ENCODE measurements at regions not wholly inside any gene's neighbourhood (a gene's known extent, or its start where the extent isn't known, plus 50 kb on each side); places are given as distances from the start of the nearest gene placed in this dataset.
A peak's percentile ranks its signal among the peaks of the same experiment; 100 is the strongest.
"Not testable (repeated sequence)": the region's sequence is repeated elsewhere in the genome, so short reads cannot be mapped to it uniquely, and the experiment has no call there.

GRCh38 chr3:5035113-5035512 lies 55.9 kb downstream of the BHLHE40 start:
- DNase-seq = no peak

- DNase-seq = no peak
These were observed 56.6 kb downstream of the BHLHE40 start for GRCh38 chr3:5035692-5036391.

DNA sequence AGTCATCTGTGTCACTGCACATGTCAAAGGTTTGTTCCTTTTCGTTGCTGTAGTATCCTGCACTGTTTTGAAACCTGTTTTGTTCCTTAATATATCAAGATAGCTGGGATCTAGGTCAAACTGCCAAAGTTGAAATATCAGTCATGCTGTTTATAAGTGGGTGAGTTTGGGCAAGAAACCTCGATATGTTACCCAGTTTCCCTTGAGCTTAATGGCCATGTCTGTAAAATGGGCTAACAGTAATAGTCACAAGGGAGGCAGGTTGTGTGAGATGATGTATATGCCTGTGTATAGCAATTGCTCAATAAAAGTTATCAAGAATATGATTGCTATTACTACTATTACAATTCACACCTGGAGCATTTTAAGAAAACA lies 57.1 kb downstream of the BHLHE40 start:
- DNase-seq = no peak

DNA sequence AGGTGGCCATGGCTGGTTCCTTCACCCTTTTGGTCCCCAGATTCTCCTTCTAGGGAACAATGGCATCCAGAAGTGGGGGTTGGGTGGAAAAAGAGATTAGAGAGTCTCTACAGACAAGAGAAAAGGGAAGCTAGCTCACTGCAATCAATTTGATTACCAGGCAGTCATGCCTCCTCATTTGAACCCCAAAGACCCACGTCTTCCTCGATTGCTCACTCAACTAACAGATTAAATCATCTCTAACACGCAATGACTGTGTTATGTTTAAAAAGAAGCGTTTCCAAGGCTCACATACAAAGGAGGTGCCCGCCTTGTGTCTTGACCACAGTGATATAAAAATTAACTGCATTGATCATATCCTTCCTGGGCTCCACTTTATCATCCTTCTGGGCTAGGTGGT lies 57.6 kb downstream of the BHLHE40 start:
- DNase-seq = no peak

DNA sequence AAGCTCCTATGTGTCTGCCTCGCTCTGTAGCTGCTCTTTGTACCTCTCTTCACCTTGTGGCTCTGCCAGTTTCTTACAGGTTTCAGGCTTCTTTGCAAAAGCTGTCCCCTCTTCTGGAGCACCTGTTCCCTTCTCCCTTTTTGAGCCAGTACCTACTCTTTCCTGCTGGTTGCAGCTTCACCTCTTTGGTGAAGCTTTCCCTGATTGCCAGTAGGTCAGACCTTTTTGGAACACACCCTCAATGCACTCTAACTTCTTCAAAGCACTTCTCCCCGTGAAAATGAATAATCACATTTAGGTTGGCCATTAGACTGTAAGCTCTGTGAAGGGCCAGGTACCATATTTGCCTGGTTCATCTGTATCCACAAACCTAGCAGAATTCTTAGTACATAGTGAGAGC lies 60.3 kb downstream of the BHLHE40 start:
- no peak for DNase-seq

DNA sequence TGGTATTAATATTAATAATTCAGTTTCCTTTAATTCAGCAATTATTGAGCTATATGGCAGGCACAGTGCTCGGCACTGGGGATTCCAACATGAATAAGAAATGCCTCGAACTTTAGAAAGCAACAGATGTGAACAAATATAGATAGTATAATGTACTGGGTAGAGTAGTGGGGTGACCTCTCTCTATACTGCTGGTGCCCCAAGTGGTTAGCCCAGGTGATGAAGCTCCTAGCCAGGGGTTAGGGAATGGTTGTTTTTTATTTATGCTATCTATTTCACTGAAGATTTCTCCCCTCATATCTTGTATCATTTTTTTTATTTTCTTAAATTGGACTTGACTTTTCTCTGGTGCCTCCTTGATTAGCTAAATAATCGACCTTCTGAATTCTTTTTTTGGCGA lies 62.1 kb downstream of the BHLHE40 start:
- no peak for DNase-seq

GRCh38 chr3:5045961-5046360 lies 66.7 kb downstream of the BHLHE40 start:
- no peak for DNase-seq

GRCh38 chr3:5047764-5048419 lies 68.7 kb downstream of the BHLHE40 start:
- DNase-seq = no peak

DNA sequence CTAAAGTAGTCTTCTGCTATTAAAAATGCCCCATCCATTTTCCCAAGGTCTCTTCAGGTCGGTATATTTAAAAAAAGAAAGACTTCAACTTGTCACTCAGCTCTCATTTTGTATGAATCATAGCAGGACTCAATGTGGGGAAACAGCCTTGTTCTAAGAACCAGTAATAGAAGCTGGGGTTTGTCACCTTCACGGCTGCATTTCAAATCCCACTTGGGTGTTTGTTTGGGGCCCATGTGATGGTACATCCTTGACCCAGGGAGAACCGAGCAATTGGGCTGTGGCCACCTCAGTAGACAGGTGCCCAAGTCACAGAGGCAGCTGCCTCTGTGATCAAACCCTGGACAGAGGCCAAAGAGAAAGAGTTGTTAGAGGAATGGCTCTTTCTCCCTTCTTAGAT lies 70.3 kb upstream of the ARL8B start:
- no peak for DNase-seq

DNA sequence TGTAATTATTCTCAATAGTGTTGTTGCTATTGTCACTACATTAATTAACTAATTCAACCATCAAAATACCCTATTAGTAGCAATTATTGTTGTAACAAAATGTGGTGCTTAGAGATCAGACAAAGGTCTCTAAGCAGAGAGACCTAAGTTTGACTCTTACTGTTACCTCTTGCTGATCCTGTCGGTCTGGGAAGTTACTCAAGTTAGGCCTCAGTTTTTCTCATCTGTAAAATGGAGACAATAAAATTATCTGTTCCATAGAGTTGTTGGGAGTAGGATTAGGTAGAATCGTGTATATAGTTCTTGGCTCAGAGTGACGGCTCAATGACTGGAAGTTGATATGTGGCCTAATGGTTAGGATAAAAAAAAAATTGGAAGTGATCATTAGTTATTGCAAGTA lies 69.8 kb upstream of the ARL8B start:
- DNase-seq = no peak

DNA sequence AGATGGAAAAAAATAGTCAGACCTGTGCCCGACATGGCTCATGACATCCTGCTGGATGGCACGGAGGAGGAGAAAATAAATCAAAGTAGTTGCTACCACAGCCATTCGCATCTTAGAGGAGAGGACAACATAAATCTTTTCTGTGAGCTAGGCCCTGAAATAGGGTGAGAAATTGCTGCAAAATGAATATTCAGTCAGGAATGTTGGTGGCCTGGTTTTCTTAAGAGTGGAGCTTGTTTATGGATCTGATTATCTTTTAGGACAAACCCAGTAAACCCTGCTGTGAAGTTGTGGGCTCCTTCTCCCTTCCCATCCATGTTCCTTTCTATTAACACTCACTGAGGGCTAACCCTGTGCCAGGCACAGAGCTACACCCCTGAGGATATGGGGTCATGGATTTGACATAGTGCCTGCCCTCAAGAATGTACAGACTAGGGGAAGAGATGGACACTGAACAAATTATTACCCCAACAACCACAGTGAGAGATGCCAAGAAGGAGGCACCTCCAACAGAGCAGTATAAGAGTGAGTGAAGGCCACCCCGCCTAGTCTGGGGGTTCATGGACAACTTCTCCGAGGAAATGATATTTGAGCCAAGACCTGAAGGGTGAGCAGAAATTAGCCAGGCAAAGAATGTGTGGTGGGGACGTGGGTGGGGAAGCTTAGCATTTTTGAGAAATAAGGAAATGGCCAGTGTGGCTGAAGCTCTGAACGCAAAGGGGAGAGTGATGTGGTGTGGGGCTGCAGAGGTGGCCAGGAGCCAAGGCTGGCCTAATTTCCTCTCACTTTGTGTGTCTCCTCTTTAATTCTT lies 68.9 kb upstream of the ARL8B start:
- DNase-seq = no peak

DNA sequence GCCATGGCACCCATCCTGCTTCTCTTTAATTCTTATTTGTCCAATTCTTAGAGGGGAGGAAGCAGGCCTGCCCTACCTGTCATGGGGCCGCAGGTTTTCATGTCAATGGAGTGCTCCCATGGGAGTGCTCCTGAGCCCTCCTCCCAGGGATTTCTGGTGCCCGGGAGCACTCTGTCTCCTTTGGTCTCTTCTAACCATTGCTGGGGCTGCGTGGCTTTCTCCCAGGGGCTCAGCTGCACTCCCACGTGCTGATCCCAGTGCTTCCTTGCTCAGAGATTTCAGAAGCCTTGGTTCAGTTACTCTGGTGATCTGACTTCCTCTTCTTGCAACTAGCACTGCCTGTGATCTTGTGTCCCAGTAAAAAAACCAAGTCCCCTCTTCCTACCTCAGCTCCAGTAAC lies 68.0 kb upstream of the ARL8B start:
- DNase-seq = no peak

GRCh38 chr3:5054579-5054978 lies 67.5 kb upstream of the ARL8B start:
- DNase-seq = not testable (repeated sequence)

- DNase-seq = no peak
These were observed 66.6 kb upstream of the ARL8B start for GRCh38 chr3:5055357-5056110.

- DNase-seq = no peak
These were observed 66.0 kb upstream of the ARL8B start for GRCh38 chr3:5056111-5056391.

GRCh38 chr3:5057272-5057671 lies 64.8 kb upstream of the ARL8B start:
- no peak for DNase-seq

GRCh38 chr3:5057857-5058324 lies 64.2 kb upstream of the ARL8B start:
- DNase-seq = peak; percentile 31

GRCh38 chr3:5058471-5058951 lies 63.6 kb upstream of the ARL8B start:
- no peak for DNase-seq

GRCh38 chr3:5059782-5060181 lies 62.3 kb upstream of the ARL8B start:
- DNase-seq = no peak

DNA sequence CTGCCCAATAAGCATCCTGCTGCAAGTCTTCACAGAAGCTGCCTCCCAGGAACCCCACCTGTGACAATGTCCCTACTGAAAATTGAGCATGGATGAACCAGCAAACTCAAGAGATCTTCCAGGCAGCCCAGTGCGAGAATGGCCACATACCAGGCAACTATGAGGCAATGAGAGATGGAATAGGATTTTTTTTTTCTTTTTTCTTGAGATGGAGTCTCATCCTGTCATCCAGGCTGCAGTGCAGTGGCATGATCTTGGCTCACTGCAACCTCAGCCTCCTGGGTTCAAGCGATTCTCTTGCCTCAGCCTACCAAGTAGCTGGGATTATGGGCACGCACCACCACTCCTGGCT lies 60.9 kb upstream of the ARL8B start:
- no peak for DNase-seq

DNA sequence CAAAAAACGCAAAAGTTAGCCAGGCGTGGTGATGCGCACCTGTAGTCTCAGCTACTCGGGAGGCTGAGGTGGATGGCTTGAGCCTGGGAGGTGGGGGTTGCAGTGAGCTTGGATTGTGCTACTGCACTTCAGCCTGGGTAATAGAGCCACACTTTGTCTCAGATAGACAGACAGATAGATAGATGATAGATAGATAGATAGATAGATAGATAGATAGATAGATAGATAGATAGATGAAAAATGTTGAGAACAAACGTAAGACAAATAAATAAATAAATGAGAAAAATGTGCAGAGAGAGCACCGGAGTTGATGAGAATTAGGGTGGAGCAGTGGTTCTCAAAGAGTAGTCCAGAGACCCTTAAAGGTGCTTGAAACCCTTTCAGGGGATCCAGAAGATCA lies 58.4 kb upstream of the ARL8B start:
- no peak for DNase-seq

GRCh38 chr3:5068531-5069050 lies 53.5 kb upstream of the ARL8B start:
- no peak for DNase-seq

GRCh38 chr3:5069627-5070026 lies 52.5 kb upstream of the ARL8B start:
- no peak for DNase-seq

Data from NCI-H446 treated with DMSO at 0.1 percent for 48 hours (cell line).